Endothelial cell of umbilical vein (primary cell): ENCODE measurements at regions not wholly inside any gene's neighbourhood (a gene's known extent, or its start where the extent isn't known, plus 50 kb on each side); places are given as distances from the start of the nearest gene placed in this dataset.

Experiments used
- BruUV-seq: library from RNA; stranded (reverse); fragments of 400-500 nt; replicated peaks from 2 replicates; lab custom pipeline; 2021; lab: Mats Ljungman, UMichigan
- CTCF ChIA-PET: fragments of 300-600, 350-600 bp; sonication (Branson Sonifier 250); formaldehyde crosslinking; loops from one replicate; lab custom pipeline; 2021; ENCODE audit warnings: antibody characterized with exemption, inconsistent platforms; lab: Charles Lee
- POLR2A ChIA-PET: fragments of 300-600, 350-600 bp; sonication (Branson Sonifier 250); formaldehyde crosslinking; loops from one replicate; lab custom pipeline; 2021; ENCODE audit warnings: antibody characterized with exemption, inconsistent platforms; lab: Charles Lee
- DNase-seq: peaks from one replicate; pipeline ENCODE4 v3.0.0-alpha.2; 2011; ENCODE audit warnings: low read depth, low spot score
- FAIRE-seq: peaks from 2 replicates; lab custom pipeline; 2011; peaks lifted over from hg19 to GRCh38; lab: Jason Lieb, UNC
- H2AFZ ChIP-seq: 2 replicates; pipeline ENCODE4 v1.6.0; 2012; ENCODE audit warnings: low read depth, low read length, control low read depth, inconsistent platforms
- H3K27ac ChIP-seq: 2 replicates; pipeline ENCODE4 v1.5.1; 2011; ENCODE audit warnings: low read depth, mild to moderate bottlenecking, control low read depth, low read length, moderate library complexity; ENCODE audit not compliant: insufficient read depth
- H3K27me3 ChIP-seq, 2 experiments: 2 replicates each; pipeline versions ENCODE4 v1.6.0 to v1.6.1; 2011; ENCODE audit warnings: low read length in 2 of 2, mixed read lengths in 1 of 2; ENCODE audit not compliant: control insufficient read depth in 2 of 2, insufficient read depth in 2 of 2
- H3K36me3 ChIP-seq, 2 experiments: 2 replicates in 1 of 2; 3 replicates in 1 of 2; pipeline ENCODE4 v1.5.1; 2011; ENCODE audit warnings: low read length in 2 of 2, mild to moderate bottlenecking in 1 of 2, moderate library complexity in 1 of 2; ENCODE audit not compliant: control insufficient read depth in 2 of 2, insufficient read depth in 2 of 2; ENCODE audit errors: extremely low read depth in 1 of 2
- H3K4me1 ChIP-seq: 3 replicates; pipeline ENCODE4 v1.5.1; 2011; ENCODE audit warnings: mild to moderate bottlenecking, low read length; ENCODE audit not compliant: control insufficient read depth, insufficient read depth; ENCODE audit errors: extremely low read depth
- H3K4me2 ChIP-seq: 2 replicates; pipeline ENCODE4 v1.6.1; 2011; ENCODE audit warnings: low read length, control low read depth, mixed read lengths; ENCODE audit not compliant: insufficient read depth
- H3K4me3 ChIP-seq, 3 experiments: fragments of 200-600 bp in 1 of 3; sonication (generic), shearing (Covaris generic) in 1 of 3; replicated peaks in 1 of 3; 2 replicates each; pipeline ENCODE4 v1.5.1; 2011 to 2016; ENCODE audit warnings: control low read depth in 3 of 3, low read length in 3 of 3, mild to moderate bottlenecking in 2 of 3, inconsistent platforms in 1 of 3, low read depth in 1 of 3, moderate library complexity in 1 of 3; ENCODE audit not compliant: insufficient read depth in 1 of 3
- H3K79me2 ChIP-seq: 2 replicates; pipeline ENCODE4 v1.6.0; 2012; ENCODE audit warnings: low read length, inconsistent platforms; ENCODE audit not compliant: control insufficient read depth, insufficient read depth
- H3K9ac ChIP-seq: replicated peaks from 2 replicates; pipeline ENCODE3; 2011; ENCODE audit warnings: low read length, control low read depth; ENCODE audit not compliant: insufficient read depth; ENCODE audit errors: extremely low read depth
- H3K9me1 ChIP-seq: replicated peaks from 3 replicates; pipeline ENCODE4 v1.6.0; 2011; ENCODE audit warnings: mild to moderate bottlenecking, low read length; ENCODE audit not compliant: control insufficient read depth, insufficient read depth; ENCODE audit errors: extremely low read depth
- H3K9me3 ChIP-seq: replicated peaks from 2 replicates; pipeline ENCODE4 v1.5.1; 2012; ENCODE audit warnings: low read length, inconsistent platforms; ENCODE audit not compliant: control insufficient read depth, insufficient read depth
- H4K20me1 ChIP-seq: replicated peaks from 2 replicates; pipeline ENCODE3; 2011; ENCODE audit warnings: mild to moderate bottlenecking, low read length; ENCODE audit not compliant: control insufficient read depth, insufficient read depth; ENCODE audit errors: extremely low read depth
- EZH2 ChIP-seq: IDR thresholded peaks from 2 replicates; pipeline ENCODE4 v1.6.1; 2012; ENCODE audit warnings: borderline replicate concordance, low read depth, mild to moderate bottlenecking, moderate library complexity, low read length, inconsistent platforms; ENCODE audit not compliant: severe bottlenecking
- FOS ChIP-seq: IDR thresholded peaks from 2 replicates; pipeline ENCODE4 v1.6.1; 2011; ENCODE audit warnings: mild to moderate bottlenecking, low read length, moderate library complexity, borderline replicate concordance; ENCODE audit not compliant: insufficient read depth
- GATA2 ChIP-seq: IDR thresholded peaks from 2 replicates; pipeline ENCODE4 v1.7.0; 2011; ENCODE audit warnings: low read depth, mild to moderate bottlenecking, moderate library complexity, mixed read lengths, low read length; ENCODE audit not compliant: insufficient read length, insufficient read depth
- JUN ChIP-seq: IDR thresholded peaks from 2 replicates; pipeline ENCODE4 v1.6.1; 2011; ENCODE audit warnings: borderline replicate concordance, low read depth; ENCODE audit not compliant: insufficient read length, insufficient read depth
- MYC ChIP-seq: IDR thresholded peaks from one replicate; pipeline ENCODE4 v1.6.1; 2011; ENCODE audit warnings: mild to moderate bottlenecking, low read depth, low read length
- POLR2A ChIP-seq: IDR thresholded peaks from 2 replicates; pipeline ENCODE4 v1.6.1; 2012; ENCODE audit warnings: low read depth, mild to moderate bottlenecking, control low read depth, low read length
- POLR2AphosphoS5 ChIP-seq: IDR thresholded peaks from 2 replicates; pipeline ENCODE4 v1.6.1; 2012; ENCODE audit warnings: low read depth, mild to moderate bottlenecking, control low read depth, low read length, moderate library complexity; ENCODE audit not compliant: insufficient read depth
- dilution Hi-C: fragments of 300-500 bp; cut with MboI; formaldehyde crosslinking; loops from one replicate; pipeline ENCODE4 v1.15.0; 2019; ENCODE audit warnings: low sequenced_read_pairs; ENCODE audit not compliant: extremely low pct_ligation_motif_present
- intact Hi-C: fragments of 100-400 bp; cut with micrococcal nuclease; formaldehyde crosslinking; loops from one replicate; pipeline ENCODE4 v1.10.0; 2022
- TF ChIP-seq, protein P1 (sequence below): IDR thresholded peaks from 2 replicates; pipeline ENCODE4 v1.6.1; 2011; ENCODE audit not compliant: insufficient read depth, insufficient read length
- TF ChIP-seq, protein P2 (sequence below), 2 donors: IDR thresholded peaks; 1 replicate in 1 of 2; 2 replicates in 1 of 2; pipeline ENCODE4 v1.5.1; 2011; ENCODE audit warnings: low read length in 2 of 2, mild to moderate bottlenecking in 2 of 2, moderate library complexity in 2 of 2, control low read depth in 1 of 2, inconsistent platforms in 1 of 2, low read depth in 1 of 2; ENCODE audit not compliant: insufficient read depth in 1 of 2; ENCODE audit errors: extremely low read depth in 1 of 2

DNA sequence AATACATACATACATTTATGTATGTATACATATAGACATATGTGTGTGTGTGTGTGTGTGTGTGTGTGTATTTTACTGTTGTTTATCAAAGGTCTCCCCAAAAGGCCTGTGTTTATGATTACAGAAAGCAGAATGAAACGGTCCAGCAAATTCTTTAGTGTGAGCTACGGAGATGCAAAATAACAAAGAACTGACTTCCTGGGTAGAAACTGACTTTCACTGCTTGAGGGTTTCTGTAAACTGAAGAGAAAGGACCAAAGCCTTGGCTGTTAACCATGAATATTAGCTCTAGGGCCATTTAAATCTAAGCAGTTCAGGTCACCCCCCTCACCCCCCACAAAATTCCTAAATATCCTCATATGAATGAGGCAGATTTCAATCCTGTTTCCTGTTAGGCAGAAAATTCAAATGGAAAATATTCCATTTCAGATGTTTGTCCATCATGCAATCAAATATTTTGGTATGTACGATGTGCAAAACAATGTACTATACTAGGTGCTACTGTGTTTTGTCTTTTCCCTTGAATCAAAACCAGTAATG lies 213.2 kb downstream of the TGFB2 start:
- peak overlapping the region; percentile 48 for H2AFZ ChIP-seq
- no peaks in the 10 kb centered on the region for H3K9me3 ChIP-seq
- peak; percentile 62 for DNase-seq
- peak overlapping the region; percentile 56 for H3K9ac ChIP-seq
- CTCF ChIA-PET: interaction anchor here (0.6 to 1.7 kb wide), 8 partner anchors 10 to 508 kb away, joined by 3 to 5 read pairs (median 4); partner anchors contain the start of gene TGFB2
- no peaks in the 10 kb centered on the region for H3K79me2 ChIP-seq
- TF ChIP-seq POLR2A (no peak), GATA2 (no peak), POLR2AphosphoS5 (no peak), MYC (no peak), EZH2 (no peak), FOS (no peak), JUN (no peak)
- TF ChIP-seq, protein P1, sequence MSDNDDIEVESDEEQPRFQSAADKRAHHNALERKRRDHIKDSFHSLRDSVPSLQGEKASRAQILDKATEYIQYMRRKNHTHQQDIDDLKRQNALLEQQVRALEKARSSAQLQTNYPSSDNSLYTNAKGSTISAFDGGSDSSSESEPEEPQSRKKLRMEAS: no peak
- TF ChIP-seq, protein P2, sequence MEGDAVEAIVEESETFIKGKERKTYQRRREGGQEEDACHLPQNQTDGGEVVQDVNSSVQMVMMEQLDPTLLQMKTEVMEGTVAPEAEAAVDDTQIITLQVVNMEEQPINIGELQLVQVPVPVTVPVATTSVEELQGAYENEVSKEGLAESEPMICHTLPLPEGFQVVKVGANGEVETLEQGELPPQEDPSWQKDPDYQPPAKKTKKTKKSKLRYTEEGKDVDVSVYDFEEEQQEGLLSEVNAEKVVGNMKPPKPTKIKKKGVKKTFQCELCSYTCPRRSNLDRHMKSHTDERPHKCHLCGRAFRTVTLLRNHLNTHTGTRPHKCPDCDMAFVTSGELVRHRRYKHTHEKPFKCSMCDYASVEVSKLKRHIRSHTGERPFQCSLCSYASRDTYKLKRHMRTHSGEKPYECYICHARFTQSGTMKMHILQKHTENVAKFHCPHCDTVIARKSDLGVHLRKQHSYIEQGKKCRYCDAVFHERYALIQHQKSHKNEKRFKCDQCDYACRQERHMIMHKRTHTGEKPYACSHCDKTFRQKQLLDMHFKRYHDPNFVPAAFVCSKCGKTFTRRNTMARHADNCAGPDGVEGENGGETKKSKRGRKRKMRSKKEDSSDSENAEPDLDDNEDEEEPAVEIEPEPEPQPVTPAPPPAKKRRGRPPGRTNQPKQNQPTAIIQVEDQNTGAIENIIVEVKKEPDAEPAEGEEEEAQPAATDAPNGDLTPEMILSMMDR (IDR thresholded peaks at IDR 0.05; ENCODE audit: extremely low read depth in 1 of 2, insufficient read depth in 1 of 2, low read depth in 1 of 2, low read length in 2 of 2): no peak
- no peaks in the 10 kb centered on the region for H3K36me3 ChIP-seq
- H3K4me3 ChIP-seq: no peak overlapping the region
- H3K27ac ChIP-seq: peak overlapping the region; percentile 65
- no TSS peak for BruUV-seq
- FAIRE-seq: peak; percentile 74
- dilution Hi-C loops: no loop called here
- H4K20me1 ChIP-seq: no peaks in the 10 kb centered on the region
- POLR2A ChIA-PET: no interaction called here
- intact Hi-C loops: loop anchor here (1.0 to 5.0 kb wide), 4 partner anchors 11 to 829 kb away; no protein-coding TSS in a partner anchor
- H3K4me1 ChIP-seq: peaks cover 13% of the 10 kb centered on the region
- no peaks in the 10 kb centered on the region for H3K27me3 ChIP-seq
- H3K4me2 ChIP-seq: peak overlapping the region; percentile 65
- H3K9me1 ChIP-seq: no peaks in the 10 kb centered on the region
